Germinal center (tissue), 1 donor: ENCODE measurements at regions not wholly inside any gene's neighbourhood (a gene's known extent, or its start where the extent isn't known, plus 50 kb on each side); places are given as distances from the start of the nearest gene placed in this dataset.
A peak's percentile ranks its signal among the peaks of the same experiment; 100 is the strongest.
"Not testable (repeated sequence)": the region's sequence is repeated elsewhere in the genome, so short reads cannot be mapped to it uniquely, and the experiment has no call there.

ENCODE experiments used
- DNase-seq: peaks from one replicate; pipeline ENCODE4 v3.0.0; 2012; ENCODE audit warnings: mixed read lengths, low spot score

DNA sequence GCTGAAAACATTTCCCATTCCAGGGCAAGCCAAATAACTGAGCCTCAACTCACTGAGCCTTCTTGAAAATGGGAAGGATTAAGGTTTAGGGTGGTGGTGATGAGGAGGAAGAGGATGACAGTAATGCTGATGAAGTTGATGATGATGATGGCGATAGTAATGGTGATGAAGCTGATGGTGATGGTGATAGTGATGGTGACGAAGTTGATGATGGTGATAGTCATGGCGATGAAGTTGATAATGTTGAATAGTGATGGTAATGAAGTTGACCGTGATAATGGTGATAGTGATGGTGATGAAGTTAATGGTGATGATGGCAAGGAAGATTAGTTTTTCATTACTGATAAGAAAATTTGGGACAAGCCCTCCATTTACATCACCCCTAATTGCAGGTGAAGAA, 285.8 kb upstream of the DYNLRB2 start:
- no peak for DNase-seq

DNA sequence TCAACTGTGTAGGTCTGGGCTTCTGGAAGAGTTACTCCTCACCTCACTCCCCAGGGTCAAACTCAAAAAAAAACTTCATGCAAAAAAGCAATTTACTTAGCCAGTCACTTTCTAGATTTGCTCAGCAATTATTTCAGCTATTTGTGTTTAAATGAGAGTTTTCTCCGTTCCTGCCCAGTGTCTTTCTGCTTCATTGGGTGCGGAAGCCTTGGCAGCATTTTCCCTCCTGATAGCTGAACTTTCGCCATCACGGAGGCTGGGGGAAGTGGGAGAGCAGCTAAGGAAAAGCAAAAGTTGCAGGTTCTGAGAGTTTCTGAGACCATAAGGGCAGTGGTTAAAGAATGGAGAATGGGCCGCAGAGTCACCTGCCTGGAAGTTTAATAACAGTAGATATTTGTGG, 287.1 kb upstream of the DYNLRB2 start:
- no peak for DNase-seq

DNA sequence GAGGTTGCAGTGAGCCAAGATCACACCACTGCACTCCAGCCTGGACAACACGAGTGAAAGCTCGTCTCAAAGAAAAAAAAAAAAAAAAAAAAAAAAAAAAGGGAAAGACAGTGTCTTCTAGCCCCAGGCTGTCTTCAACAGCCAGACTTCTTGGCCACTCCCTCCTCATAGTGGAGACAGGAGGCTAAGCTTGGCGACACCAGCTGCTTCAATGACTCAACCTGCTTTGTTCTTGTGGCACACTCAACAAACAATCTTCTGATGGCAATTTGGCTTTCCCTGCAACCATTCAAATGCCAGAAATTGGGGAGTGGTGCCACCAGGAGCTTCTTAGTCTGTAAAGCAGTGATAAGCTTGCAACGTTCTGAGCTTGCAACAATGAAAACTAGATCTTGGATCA, 290.4 kb upstream of the DYNLRB2 start:
- DNase-seq: no peak

DNA sequence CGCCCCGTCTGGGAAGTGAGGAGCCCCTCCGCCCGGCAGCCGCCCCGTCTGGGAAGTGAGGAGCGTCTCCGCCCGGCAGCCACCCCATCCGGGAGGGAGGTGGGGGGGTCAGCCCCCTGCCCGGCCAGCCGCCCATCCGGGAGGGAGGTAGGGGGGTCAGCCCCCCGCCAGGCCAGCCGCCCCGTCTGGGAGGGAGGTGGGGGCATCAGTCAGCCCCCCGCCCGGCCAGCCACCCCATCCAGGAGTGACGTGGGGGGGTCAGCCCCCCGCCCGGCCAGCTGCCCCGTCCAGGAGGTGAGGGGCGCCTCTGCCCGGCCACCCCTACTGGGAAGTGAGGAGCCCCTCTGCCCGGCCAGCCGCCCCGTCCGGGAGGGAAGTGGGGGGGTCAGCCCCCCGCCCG, 297.5 kb upstream of the DYNLRB2 start:
- DNase-seq: not testable (repeated sequence)

DNA sequence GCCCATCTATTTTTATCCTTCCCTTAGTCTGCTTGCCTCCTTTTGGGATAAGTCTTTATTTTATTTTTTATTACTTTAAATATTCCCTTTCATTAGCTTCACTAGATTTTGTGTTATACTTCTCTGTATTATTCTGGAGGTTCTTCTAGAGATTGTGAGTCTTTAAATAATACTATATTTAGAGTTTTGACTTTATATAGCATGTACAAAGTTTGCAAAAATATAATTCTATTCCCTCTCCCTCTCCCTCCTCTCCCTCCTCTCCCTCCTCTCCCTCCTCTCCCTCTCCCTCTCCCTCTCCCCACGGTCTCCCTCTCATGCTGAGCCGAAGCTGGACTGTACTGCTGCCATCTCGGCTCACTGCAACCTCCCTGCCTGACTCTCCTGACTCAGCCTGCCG, 298.5 kb upstream of the DYNLRB2 start:
- not testable (repeated sequence) for DNase-seq

DNA sequence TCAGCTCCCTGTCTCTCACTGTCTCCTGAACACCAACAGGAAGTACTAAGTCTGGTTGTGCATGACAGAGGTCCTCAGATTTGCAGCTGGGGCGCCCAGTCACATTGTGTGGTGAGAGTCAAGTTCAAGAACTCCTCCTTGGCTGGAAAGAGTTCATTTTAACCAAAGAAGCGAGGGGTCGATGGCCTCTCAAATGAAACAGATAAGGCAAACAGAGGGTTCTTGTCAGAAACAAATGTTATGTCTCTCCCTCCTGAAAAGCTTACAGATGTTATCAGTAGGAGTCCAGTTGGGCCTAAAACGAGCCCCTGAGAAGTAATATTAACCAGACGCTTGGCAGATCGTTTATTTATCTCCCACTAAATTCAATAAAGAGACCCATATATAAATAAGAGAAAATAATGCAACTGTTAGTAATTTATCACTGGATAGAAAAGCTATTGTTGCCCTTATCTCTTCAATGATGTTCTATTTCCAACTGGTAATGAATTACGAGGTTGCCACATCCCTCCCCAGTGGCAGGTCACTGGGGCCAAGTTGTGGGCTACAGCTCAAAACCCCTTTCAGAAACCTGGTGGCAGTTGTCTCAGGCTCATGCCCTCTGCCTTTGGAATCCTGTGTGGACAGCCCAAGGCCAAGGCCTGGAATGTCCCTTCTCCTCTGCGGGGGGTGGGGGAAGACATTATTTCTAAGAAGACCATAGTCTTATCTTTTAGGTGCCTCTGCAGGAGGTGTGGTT, 307.5 kb upstream of the DYNLRB2 start:
- no peak for DNase-seq

DNA sequence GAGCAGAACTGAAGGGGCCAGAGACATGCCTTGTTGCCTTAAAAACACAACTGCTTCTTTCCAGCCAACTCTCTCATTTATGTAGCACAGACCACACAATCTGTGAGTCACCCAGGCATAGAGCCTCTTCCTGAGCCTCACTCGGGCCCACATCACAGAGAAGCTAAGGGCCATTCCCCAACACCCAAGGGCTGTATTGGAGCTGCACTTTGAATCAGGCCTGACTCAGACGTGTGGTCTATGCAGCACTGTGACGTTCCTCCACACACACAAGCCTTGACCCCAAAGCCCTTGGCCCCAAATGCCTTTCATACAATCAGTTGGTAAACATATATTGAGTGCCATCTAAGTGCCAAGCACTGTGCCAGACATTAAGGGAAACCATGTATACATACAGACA, 308.9 kb upstream of the DYNLRB2 start:
- peak; percentile 5 for DNase-seq

DNA sequence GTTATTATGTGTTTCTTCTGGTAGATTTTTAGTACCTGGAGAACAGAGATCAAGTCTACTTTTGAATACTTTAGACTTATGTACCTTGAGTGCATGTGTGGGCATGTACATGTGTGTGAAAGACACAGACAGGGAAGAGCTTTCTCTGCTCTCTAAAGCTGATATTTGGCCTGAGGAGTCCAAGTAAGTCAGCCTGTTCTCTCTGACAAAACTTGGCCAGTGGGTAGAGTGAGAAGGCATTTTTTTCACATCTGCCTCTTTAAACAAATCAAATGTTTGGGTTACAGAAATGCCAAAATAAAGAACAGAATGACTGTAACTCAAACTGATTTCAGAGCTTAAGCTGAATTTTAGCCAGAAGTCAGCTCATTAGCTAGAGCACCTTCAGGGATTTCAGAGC, 309.7 kb upstream of the DYNLRB2 start:
- no peak for DNase-seq

DNA sequence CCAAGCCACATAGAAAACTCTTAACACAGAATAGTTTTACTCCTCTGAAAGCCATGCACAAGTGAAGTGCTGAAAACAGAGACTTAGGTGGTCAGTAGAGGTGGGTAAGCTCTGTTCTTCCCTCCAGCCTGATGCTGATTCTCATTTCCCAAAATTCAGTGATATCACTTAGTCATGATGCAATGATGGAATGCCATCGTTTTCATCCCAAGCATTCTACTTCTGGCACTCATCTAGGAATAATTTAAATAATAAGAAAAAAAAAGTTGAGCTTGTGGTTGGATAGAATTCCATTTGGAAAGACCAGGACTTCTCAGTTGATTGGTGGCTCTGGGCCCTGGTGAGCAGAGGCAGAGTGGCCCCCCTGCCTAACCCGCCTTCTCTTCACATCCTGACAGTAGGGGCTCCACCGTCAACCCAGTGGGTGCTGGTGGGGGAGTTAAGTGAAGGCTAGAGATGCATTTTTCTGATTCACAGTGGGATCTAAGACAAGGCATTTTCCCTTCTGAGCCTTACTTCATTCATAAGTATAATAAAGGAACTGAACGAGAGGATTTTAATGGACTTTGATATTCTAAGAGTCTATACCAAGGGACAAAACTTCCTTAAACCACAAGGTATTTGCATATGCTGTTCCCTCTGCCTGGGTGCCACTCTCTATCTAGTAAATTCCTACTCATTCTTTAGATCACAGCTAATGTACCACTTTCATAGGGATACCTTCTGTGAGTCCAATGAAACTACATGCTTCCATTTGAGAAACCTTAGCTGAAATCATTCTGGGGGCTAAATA, 310.3 kb upstream of the DYNLRB2 start:
- no peak for DNase-seq

DNA sequence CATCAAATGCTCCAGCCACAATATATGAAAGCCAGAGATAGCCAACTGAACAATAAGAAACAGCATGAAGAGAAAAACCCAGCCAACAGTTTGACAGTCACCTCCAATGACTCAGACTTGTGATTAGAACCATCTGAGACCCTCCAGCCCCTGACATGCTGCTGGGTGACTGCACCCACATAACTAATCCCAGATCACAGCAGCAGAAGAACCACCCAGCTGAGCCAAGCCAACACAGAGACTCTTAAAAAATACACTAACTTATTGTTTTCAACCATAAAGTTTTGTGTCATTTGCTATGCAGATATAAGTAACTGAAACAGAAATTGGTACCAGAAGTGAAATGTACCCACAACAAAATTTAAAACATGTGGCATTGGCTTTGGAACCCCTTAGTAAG, 314.3 kb upstream of the DYNLRB2 start:
- DNase-seq: no peak

DNA sequence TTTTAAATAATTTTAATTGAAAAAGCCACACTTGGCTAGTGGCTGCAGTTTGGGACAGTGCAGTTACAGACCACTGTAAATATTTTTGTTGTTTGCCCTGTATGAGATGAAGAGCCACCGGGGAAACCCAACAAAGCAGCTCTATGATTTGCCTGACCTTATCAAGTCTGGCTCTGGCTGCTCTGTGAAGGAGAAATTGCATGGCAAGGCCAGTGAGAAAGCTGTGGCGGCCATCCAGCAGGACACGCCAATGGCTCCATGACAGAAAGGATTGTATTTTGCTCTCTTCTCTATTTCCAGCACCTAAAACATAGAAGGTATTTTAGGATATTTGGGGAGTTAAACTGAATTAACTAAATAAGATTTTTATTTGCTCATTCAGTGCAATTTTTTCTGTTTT, 330.0 kb upstream of the DYNLRB2 start:
- DNase-seq: no peak

DNA sequence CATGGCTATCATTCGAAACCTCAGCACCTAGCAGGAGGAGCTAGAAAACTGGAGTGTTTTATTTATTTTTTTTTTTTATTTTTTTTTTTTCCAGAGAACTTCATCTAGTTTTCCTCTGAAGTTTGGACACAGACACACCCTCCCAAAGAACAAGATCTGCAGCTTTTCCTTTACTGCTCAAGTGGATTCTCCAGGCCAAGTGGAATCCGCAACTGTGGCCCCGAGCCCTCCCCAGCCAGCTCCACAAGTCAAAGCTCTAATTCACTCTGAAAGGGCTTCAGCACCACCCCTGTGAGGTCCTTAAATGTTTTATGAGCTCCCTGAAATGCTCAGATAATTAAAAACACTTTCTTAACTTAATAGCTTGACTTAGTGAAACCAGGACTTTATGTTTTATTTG, 332.1 kb upstream of the DYNLRB2 start:
- no peak for DNase-seq

DNA sequence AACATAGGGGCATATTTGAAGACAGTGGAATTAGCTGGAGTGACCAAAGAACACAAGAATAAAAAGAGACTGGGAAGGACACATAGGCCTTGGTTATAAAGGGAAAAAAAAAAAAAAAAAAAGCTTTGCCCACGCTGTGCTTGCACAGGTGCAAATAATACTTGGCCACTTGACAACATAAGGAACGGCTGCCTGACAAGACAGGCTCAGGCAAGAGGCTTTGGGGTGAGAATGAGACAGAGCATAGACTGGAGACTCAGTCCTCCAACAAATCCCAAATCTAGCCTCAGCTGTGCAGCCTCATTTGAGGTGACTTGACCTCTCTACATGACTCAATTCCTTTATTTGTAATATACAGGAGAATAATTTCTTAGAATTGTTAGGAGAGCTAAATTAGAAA, 332.8 kb upstream of the DYNLRB2 start:
- DNase-seq: no peak

DNA sequence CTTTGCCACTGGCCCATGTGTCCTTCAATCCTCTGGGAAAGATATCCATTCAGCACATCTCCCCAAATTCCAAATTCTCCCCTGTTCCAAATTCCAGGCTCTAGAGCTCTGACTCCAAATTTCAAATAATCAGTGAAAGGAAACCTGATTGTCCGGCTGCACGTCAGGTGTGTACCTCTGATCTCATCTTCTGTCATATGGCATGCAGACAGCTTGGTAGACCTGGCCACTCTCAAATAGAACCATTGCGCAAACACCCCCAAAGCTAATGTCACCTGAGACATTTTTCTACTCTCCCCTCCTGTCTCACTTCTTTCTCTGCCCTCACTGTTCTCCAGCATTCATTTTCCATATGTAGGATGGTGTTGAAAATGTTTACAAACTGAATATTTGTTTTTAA, 337.0 kb upstream of the DYNLRB2 start:
- DNase-seq: no peak

DNA sequence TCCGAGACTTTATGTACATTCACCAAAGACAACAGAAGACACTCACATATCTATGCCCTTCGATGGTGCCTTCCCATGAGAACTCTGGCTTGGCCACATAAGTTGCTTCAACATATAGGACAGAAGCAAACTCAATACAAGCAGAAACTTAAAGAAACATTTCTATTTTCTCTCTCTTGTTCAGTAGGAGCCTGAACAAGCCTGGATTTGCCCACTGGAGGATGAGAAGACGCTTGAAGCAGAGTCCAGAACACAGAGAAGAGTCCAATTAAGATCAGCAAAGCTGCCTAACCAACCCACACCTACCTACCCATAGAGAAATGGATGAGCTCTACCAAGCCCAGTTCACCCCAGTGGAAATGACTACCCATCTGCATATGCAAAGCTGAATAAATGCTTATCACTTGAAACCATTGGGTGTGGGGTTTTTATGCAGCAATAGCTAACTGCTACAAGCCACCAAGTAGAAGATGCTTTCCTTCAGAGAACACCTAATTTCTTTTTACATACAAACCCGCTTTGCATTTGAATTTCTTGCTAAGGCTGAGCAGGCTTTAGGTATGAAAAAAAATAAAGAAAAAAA, 337.9 kb upstream of the DYNLRB2 start:
- DNase-seq: no peak

DNA sequence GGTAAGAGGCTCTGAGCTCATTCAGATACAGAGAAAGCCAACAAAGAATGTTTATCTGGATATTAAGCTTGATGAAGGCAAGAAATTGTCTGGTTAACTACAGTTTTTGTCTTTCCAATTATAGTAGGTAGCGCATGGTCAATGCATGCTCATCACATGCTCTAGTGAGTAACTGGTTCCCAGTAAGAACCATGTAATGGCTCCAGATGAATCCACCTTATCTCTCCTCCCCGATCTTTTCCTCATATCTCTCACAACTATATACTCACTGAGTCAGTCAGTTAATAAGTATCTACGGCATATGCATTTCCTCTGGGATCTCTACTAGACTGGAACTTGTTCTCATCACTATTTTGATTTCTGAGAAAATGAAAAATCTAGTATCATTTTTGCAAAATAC, 340.7 kb upstream of the DYNLRB2 start:
- DNase-seq: no peak

DNA sequence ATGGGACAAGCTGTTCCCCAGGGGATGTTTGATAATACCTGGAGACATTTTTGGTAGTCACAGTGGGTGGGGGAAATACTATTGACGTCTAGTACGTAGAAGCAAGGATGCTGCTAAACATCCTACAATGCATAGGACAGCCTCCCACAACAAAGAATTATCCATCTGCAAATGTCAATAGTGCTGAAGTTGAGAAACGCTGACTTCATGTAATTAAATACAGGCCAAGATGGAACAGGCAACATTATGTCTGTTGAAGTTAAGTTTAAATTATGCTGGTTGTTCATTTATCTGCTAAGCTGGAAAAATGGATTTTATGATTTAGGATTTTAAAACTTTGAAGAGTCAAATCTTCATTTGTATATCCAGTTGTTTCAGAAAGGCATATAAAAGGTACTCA, 341.2 kb upstream of the DYNLRB2 start:
- DNase-seq: no peak

DNA sequence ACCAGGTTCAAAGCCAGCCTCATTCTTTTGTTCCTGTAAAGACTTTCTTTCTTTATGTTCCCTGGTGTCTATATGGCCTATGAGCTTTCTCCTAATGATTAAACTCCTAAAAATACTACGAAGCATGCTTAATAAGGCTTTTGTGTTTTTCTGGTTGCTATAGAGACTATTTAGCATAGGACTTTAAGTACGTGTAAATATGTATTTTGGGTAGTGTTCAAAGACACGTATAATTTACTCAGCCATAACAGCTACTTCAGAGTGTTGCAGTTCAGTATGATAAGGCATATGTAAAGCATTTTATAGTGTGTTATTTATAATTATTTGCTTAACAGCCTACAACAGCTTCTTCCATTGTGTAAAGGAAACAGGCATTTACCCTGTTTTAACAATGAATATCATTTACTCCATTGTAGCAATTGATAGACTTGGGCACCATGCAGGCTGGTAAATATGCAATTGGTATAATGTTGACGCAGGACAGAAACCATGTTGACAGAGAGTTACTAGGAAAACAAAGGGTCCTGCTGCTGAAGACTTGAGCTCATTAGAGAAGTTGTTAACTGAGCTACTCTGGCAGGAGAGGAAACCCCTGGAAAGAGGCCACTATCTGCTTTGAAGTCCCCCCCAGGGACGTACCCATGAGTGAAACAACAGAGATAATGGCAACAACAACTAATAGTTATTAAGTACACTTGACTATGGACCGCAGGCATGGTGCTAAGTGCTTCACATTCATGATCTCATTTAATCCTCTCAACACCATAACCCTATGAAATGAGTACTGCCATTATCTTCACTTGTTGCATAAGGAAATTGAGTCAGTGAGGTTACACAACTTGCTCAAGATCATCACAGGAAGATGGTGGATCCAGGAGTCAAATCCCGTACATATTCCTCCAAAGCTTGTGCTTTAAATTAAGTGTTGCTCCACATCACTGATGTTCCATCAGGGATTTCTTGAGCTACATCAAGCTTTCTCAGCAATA, 342.2 kb upstream of the DYNLRB2 start:
- no peak for DNase-seq

DNA sequence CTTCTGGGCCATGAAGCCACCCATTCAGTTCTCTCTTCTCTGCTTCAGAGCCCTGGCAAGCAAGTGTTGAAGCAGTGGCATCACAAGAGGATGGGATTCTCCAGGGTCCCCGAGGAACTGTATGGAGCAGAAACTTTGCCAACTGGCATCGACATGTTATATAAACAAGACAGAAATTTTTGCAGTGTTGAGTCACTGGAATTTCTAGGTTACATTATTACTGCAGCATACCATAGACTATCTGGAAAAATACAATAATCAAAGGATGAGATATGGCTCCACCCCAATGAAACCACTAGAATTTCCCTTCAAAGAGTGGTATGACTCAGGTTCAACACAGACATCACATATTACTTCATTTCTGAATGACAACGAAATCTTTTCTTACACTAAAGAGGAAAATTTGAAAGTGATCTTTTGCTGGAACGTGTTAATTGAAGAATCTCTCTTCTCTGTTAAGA, 343.0 kb upstream of the DYNLRB2 start:
- DNase-seq: no peak

DNA sequence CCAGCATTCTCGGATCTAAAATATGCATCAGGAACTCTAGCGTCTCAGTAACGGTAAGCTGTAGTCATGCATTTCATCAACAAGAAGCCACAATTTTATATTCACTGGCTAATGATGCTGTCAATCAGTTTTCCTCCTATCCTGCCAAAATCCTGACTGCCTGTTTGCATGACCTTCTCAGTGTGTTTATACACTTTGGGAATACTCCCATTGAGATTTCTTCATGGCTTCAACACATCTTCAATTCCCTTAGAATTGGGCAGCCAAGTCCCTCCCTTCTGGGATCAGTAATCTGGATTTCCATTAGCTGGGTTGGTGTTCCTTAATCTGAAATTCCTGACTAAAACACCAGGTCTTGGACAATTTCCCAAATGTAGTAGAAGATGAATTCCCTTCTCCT, 348.9 kb upstream of the DYNLRB2 start:
- DNase-seq: no peak

DNA sequence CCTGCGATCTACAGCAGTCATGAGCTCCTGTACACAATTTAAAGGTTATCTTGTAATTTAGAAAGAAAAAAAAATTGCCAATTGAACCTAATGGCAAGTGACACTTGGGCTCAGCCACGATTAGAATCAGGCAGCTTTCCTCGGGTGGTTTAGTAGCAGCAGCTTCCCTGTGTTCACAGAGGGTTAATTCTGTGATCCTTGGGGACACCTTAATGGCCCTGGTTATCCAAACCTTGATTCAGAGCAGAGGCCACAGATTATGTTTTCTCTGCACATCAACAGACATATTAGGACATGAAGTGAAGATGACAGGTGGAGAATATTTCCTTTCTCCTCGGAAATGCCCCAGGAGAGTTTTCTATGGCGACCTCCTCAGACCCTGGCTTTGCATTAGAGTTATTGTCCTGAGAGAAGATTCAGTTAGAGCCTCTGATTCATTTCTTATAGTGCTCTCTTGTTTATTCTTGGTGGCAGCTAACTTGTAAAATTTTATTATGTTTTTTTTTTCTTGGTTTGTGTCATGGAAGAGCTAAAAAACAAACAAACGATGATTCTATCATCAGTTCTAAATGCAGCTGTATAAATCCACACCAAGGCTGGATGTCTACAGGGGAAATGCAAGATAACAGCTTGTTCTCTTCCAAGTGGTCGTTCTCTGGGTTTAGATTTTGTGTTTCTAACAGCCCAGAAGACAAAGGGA, 351.2 kb upstream of the DYNLRB2 start:
- no peak for DNase-seq
